Lung (tissue), 11 donors: ENCODE measurements at regions not wholly inside any gene's neighbourhood (a gene's known extent, or its start where the extent isn't known, plus 50 kb on each side); places are given as distances from the start of the nearest gene placed in this dataset.

Experiments used
- ATAC-seq: fragments of 200-7000 bp; cut with Tn5 transposase; one replicate; pipeline ENCODE4 v1.9.1; 2020; ENCODE audit warnings: moderate number of reproducible peaks; ENCODE audit not compliant: insufficient read depth, low FRiP score
- DNase-seq, 3 donors: peaks; one replicate each; pipeline ENCODE4 v3.0.0-alpha.2; 2013 to 2017
- H3K27ac ChIP-seq, 2 donors: one replicate each; pipeline ENCODE4 v1.5.1; 2013; ENCODE audit warnings: mild to moderate bottlenecking in 2 of 2, moderate library complexity in 2 of 2, control low read depth in 1 of 2, inconsistent platforms in 1 of 2, low read depth in 1 of 2, low read length in 1 of 2
- H3K27me3 ChIP-seq, 3 donors: one replicate each; pipeline ENCODE4 v1.5.1; 2013; ENCODE audit warnings: low read length in 2 of 3; ENCODE audit not compliant: control insufficient read depth in 3 of 3, insufficient read depth in 3 of 3
- H3K36me3 ChIP-seq, 4 donors: one replicate each; pipeline ENCODE4 v1.5.1; 2013; ENCODE audit warnings: low read length in 4 of 4, mild to moderate bottlenecking in 1 of 4, moderate library complexity in 1 of 4; ENCODE audit not compliant: control insufficient read depth in 4 of 4, insufficient read depth in 4 of 4
- H3K4me1 ChIP-seq, 5 donors: one replicate each; pipeline ENCODE4 v1.5.1; 2013; ENCODE audit warnings: low read length in 5 of 5, mild to moderate bottlenecking in 2 of 5, moderate library complexity in 1 of 5; ENCODE audit not compliant: control insufficient read depth in 5 of 5, insufficient read depth in 5 of 5
- H3K4me3 ChIP-seq: one replicate; pipeline ENCODE4 v1.5.1; 2013; ENCODE audit warnings: mild to moderate bottlenecking, control low read depth, moderate library complexity
- H3K9ac ChIP-seq, 2 donors: one replicate each; pipeline ENCODE4 v1.5.1; 2013; ENCODE audit warnings: low read length in 2 of 2, control low read depth in 1 of 2; ENCODE audit not compliant: insufficient read depth in 1 of 2
- H3K9me3 ChIP-seq, 4 donors: one replicate each; pipeline ENCODE4 v1.5.1; 2013; ENCODE audit warnings: low read length in 3 of 4, mild to moderate bottlenecking in 1 of 4, moderate library complexity in 1 of 4; ENCODE audit not compliant: control insufficient read depth in 4 of 4, insufficient read depth in 3 of 4
- CTCF ChIP-seq: IDR thresholded peaks from 2 replicates; pipeline ENCODE4 v1.5.1; 2012; ENCODE audit warnings: mild to moderate bottlenecking; ENCODE audit errors: control extremely low read depth, extremely low read depth
- WGBS, 2 donors: extraction: QIAGEN DNeasy Blood & Tissue Kit; methylation state at CpG; one replicate each; pipeline ENCODE4 v1.1.7; 2013; 5-methylcytosine and 5-hydroxymethylcytosine counted together
- donor health status: control.
- donor health status: control.
- donor health status: Bipolar disorder and iron deficiency.
- donor health status: healthy.
- donor health status: DM: yes; HTN: yes; CAD: no.

GRCh38 chr1:224493269-224493668 lies 58.7 kb upstream of the WDR26 start:
- no peak for TF ChIP-seq CTCF
- H3K36me3 ChIP-seq: no peaks in the 10 kb centered on the region
- H3K9ac ChIP-seq: no peak overlapping the region
- no peak for DNase-seq
- 60 to 74% methylated on average over 4 of the region's 4 CpGs for WGBS, 2 donors
- H3K4me1 ChIP-seq: peaks cover 0 to under 1% (median 0%) of the 10 kb centered on the region in 5 donors
- no peaks in the 10 kb centered on the region for H3K27me3 ChIP-seq
- no peak overlapping the region for H3K27ac ChIP-seq
- H3K4me3 ChIP-seq: no peak overlapping the region
- no peak for ATAC-seq
- no peaks in the 10 kb centered on the region for H3K9me3 ChIP-seq

- no peaks in the 10 kb centered on the region for H3K36me3 ChIP-seq
- H3K4me1 ChIP-seq: peaks cover 0 to 5% (median 0%) of the 10 kb centered on the region in 5 donors
- H3K27ac ChIP-seq: no peak overlapping the region
- no peak overlapping the region for H3K4me3 ChIP-seq
- no peaks in the 10 kb centered on the region for H3K27me3 ChIP-seq
- no peak for DNase-seq
- no peak overlapping the region for H3K9ac ChIP-seq
- WGBS, 2 donors: 93% methylated on average over 2 of the region's 2 CpGs
- ATAC-seq: no peak
- no peak for TF ChIP-seq CTCF
- H3K9me3 ChIP-seq: no peaks in the 10 kb centered on the region
These were observed 59.7 kb upstream of the WDR26 start for GRCh38 chr1:224494343-224494742.

- WGBS, 2 donors: 78 to 81% methylated on average over 5 of the region's 5 CpGs
- H3K4me1 ChIP-seq: peaks cover 0 to 5% (median 0%) of the 10 kb centered on the region in 5 donors
- no peaks in the 10 kb centered on the region for H3K36me3 ChIP-seq
- H3K9me3 ChIP-seq: no peaks in the 10 kb centered on the region
- H3K4me3 ChIP-seq: no peak overlapping the region
- H3K9ac ChIP-seq: no peak overlapping the region
- TF ChIP-seq CTCF: no peak
- no peak for ATAC-seq
- no peak for DNase-seq
- no peak overlapping the region for H3K27ac ChIP-seq
- no peaks in the 10 kb centered on the region for H3K27me3 ChIP-seq
These were observed 61.3 kb upstream of the WDR26 start for GRCh38 chr1:224495866-224496265.

- 97 to 100% methylated on average over 1 of the region's 1 CpG for WGBS, 2 donors
- Histone ChIP-seq H3K27me3 (no peaks in the 10 kb centered on the region), H3K4me3 (no peak overlapping the region), H3K36me3 (no peaks in the 10 kb centered on the region), H3K9me3 (no peaks in the 10 kb centered on the region), H3K27ac (no peak overlapping the region), H3K9ac (no peak overlapping the region), H3K4me1 (peaks cover 0 to 5% (median 0%) of the 10 kb centered on the region in 5 donors)
- ATAC-seq (no peak), DNase-seq (no peak)
- TF ChIP-seq CTCF: no peak
These were observed 62.2 kb upstream of the WDR26 start for GRCh38 chr1:224496826-224497225.
